ENCODE measurements at regions not wholly inside any gene's neighbourhood (a gene's known extent, or its start where the extent isn't known, plus 50 kb on each side); places are given as distances from the start of the nearest gene placed in this dataset.

GRCh38 chr6:163695414-163695864 is 280.9 kb downstream of the QKI start:
- TF ChIP-seq CTCF (IDR thresholded peaks at IDR 0.05; ENCODE audit: poor library complexity) (no peak), EZH2 (IDR thresholded peaks at IDR 0.05; ENCODE audit: borderline replicate concordance) (no peak), EZH2phosphoT487 (IDR thresholded peaks at IDR 0.05; ENCODE audit: low read depth, severe bottlenecking, unreplicated experiment) (no peak)
